Duodenal mucosa (tissue), 2 donors: ENCODE measurements at regions not wholly inside any gene's neighbourhood (a gene's known extent, or its start where the extent isn't known, plus 50 kb on each side); places are given as distances from the start of the nearest gene placed in this dataset.
"Not testable (repeated sequence)": the region's sequence is repeated elsewhere in the genome, so short reads cannot be mapped to it uniquely, and the experiment has no call there.

Experiments
- H3K27ac ChIP-seq: one replicate; pipeline ENCODE4 v1.7.0; 2013; ENCODE audit warnings: low read depth, low read length
- H3K27me3 ChIP-seq, 2 donors: one replicate each; pipeline ENCODE4 v1.7.0; 2013; ENCODE audit warnings: low read length in 2 of 2, control low read depth in 1 of 2; ENCODE audit not compliant: insufficient read depth in 2 of 2, control insufficient read depth in 1 of 2
- H3K36me3 ChIP-seq, 2 donors: one replicate each; pipeline ENCODE4 v1.7.0; 2013; ENCODE audit warnings: low read length in 2 of 2, control low read depth in 1 of 2; ENCODE audit not compliant: insufficient read depth in 2 of 2, control insufficient read depth in 1 of 2
- H3K4me1 ChIP-seq, 2 donors: one replicate each; pipeline ENCODE4 v1.7.0; 2013; ENCODE audit warnings: low read length in 2 of 2, control low read depth in 1 of 2; ENCODE audit not compliant: insufficient read depth in 2 of 2, control insufficient read depth in 1 of 2
- H3K4me3 ChIP-seq, 2 donors: one replicate each; pipeline ENCODE4 v1.7.0; 2013; ENCODE audit warnings: low read length in 2 of 2, low read depth in 1 of 2
- H3K9ac ChIP-seq, 2 donors: one replicate each; pipeline ENCODE4 v1.7.0; 2013; ENCODE audit warnings: low read length in 2 of 2, low read depth in 1 of 2
- H3K9me3 ChIP-seq, 2 donors: one replicate each; pipeline ENCODE4 v1.7.0; 2013; ENCODE audit warnings: low read length in 2 of 2, control low read depth in 1 of 2; ENCODE audit not compliant: control insufficient read depth in 1 of 2

DNA sequence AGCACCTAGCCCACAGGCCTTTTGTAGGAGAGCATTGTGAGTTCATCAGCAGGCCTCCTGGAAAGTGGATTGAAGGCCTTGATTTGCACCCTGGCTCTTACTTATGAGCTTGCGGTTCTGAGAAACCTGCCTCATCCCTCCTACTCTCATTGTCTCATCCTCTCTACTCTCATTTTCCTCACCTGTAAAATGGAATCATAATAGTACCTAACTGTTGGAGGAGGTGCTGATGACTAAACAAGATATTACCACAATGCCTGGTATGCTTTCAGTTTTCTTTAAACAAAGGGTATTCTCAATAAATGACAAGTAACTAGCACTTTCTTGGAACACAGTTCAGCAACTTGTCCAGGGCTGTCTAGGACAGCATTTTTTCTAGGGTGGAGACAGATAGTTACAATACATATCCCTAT, 243.1 kb upstream of the MAF start:
- Histone ChIP-seq H3K4me3 (no peak overlapping the region), H3K4me1 (peaks cover 5 to 12% of the 10 kb centered on the region in 2 donors), H3K9me3 (no peaks in the 10 kb centered on the region), H3K36me3 (no peaks in the 10 kb centered on the region), H3K27ac (no peak overlapping the region), H3K27me3 (peaks cover 0 to 3% of the 10 kb centered on the region in 2 donors), H3K9ac (no peak overlapping the region)

DNA sequence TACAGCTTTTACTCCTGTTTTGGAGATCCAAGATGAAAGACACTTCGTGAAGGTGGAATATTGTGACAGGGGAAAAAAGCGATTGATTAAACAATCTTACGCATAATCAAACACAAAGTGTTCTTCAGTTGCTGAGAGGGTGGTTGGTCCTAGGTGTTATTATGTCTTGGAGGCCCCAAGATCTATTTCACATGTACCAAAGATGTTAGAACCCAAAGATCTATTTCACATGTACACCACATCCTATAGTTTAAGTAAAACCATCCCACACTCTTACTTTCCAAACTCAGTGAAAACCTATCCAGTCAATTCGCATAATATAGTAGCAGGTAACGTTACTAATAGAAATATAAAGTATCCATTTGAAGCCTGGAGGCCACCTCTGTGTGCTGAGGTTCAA, 242.6 kb upstream of the MAF start:
- Histone ChIP-seq H3K27ac (no peak overlapping the region), H3K27me3 (peaks cover 0 to 3% of the 10 kb centered on the region in 2 donors), H3K36me3 (no peaks in the 10 kb centered on the region), H3K4me1 (peaks cover 5 to 12% of the 10 kb centered on the region in 2 donors), H3K9me3 (no peaks in the 10 kb centered on the region), H3K9ac (no peak overlapping the region), H3K4me3 (no peak overlapping the region)

DNA sequence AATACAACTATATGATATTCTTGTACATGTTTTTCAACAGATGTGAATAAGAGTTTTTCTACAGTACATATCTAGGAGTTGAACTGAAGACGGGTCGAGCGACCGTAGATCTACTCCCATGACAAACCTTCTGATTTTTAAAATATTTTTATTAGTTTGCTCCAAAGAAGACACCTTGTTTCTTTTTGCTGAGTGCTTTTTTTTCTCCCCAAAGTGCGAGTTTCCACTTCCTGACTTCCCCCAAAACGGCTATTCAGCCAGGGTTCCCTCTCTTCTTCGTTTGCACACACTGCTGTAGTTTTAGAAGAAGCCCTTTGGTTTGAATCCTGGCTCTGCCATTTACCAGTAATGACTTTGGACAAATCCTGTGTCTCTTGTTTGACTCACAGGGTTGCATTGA, 241.7 kb upstream of the MAF start:
- Histone ChIP-seq H3K4me3 (no peak overlapping the region), H3K9me3 (no peaks in the 10 kb centered on the region), H3K9ac (no peak overlapping the region), H3K27me3 (peaks cover 0 to 3% of the 10 kb centered on the region in 2 donors), H3K36me3 (no peaks in the 10 kb centered on the region), H3K27ac (no peak overlapping the region), H3K4me1 (peaks cover 0 to 4% of the 10 kb centered on the region in 2 donors)

DNA sequence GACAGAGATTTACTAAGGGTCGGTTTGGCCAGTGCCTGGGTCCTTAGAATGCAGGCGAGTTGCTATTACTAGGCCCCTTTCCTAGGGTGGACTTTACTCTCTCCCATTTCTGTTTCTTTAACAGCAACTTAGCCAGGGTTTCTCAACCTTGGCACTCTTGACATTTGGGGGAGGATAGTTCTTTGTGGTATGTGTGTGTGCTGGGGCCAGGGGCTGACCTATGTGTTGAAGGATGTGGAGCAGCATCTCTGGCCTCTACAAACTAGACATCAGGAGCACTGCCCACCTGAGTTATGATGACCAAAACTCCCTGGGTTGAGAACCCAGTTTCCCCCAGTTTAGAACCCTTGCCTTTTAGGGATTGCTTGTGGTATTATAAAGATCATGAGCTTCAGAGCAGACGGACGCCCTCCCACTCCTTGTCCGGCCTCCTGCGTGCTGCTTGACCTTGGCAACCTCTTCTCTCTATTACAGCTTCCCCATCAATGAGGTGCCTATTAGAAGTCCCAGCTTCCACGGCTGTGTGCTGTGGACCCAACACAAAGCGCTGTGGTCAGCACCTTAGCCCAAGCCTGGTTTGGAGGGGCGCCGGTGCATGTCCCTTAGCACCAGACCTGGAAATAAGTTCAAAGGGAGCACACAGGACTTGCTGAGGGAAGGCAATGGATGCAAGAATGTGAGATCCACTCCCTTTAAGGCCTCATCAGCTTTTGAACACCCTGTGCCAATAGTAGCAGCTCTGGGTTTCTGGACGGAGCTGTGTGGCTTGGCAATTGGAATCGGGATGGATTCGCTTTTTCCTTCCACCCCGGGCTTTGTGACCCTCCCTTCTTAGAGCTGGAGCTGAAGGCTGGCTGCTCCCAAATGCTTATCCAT, 239.2 kb upstream of the MAF start:
- Histone ChIP-seq H3K27me3 (peaks cover 0 to 3% of the 10 kb centered on the region in 2 donors), H3K4me1 (no peaks in the 10 kb centered on the region), H3K27ac (no peak overlapping the region), H3K9me3 (no peaks in the 10 kb centered on the region), H3K9ac (no peak overlapping the region), H3K36me3 (no peaks in the 10 kb centered on the region), H3K4me3 (no peak overlapping the region)

DNA sequence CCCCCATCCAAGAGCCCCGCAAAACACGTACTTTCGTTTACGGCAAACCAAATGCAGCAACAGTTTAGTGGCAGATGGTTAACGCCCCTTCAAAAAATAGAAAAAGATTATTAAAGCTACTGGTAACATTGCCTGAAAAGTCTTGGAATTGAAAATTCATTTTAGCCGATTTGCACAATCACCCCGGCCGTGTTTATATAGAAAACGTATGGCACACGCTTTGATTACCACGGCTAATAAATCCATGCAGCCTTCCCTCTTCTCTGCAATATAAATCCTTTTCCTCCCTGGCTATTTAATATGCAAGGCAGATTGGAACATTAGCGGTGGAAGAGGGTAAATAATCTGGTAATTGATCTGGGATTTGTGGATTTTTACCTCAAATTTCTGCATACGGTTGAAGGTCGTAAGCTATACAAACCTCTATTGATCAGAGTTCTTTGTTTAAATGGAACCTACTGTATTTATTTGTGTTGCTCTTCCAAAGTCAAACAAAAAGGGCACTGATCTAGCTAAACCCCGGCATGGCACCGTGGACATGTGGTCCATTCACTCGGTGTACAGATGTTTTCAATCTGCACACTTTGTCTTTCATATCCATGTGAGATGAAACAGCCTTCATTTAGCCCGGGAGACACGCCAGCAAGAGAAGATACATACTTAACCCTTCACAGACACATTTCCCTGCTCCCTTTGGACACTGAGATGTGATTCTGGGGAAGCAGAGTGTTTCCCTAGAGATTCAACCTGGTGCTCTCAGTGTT, 238.1 kb upstream of the MAF start:
- no peak overlapping the region for H3K9ac ChIP-seq
- no peaks in the 10 kb centered on the region for H3K27me3 ChIP-seq
- no peak overlapping the region for H3K4me3 ChIP-seq
- H3K36me3 ChIP-seq, result no peaks in the 10 kb centered on the region
- no peaks in the 10 kb centered on the region for H3K4me1 ChIP-seq
- no peaks in the 10 kb centered on the region for H3K9me3 ChIP-seq
- no peak overlapping the region for H3K27ac ChIP-seq

DNA sequence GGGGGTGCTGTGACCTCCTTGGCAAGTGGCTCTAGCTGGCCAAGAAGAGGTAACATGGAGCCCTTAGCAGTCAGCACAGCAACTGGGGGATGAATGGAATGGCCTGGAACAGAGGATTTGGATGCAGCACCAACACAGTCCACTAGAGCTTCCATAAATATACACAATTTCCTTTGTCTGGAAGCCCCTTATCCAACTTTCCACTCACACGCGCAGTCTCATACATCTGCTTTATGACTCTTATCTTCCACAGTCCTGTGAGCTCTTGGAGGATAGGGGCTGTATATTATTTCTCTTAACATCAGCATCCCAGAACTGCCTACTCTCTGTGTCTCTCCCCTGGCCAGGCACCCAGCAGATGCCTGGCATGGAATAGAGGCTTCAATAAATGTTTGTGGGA, 235.6 kb upstream of the MAF start:
- Histone ChIP-seq H3K36me3 (no peaks in the 10 kb centered on the region), H3K9me3 (no peaks in the 10 kb centered on the region), H3K27ac (no peak overlapping the region), H3K9ac (no peak overlapping the region), H3K4me1 (no peaks in the 10 kb centered on the region), H3K27me3 (no peaks in the 10 kb centered on the region), H3K4me3 (no peak overlapping the region)

DNA sequence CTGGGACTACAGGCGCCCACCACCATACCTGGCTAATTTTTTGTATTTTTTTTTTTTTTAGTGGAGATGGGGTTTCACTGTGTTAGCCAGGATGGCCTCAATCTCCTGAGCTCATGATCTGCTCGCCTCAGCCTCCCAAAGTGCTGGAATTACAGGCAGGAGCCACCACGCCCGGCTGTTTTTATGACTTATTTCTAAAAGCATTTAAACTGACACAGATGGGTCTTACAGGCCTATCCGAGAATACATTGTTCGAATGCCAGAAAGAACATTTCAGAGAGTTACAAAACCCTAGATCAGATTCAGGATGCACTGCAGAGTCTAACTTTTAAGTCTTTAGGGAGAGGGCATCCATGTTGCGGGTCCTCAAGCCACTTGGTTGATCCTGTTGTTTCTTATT, 234.7 kb upstream of the MAF start:
- Histone ChIP-seq H3K4me1 (no peaks in the 10 kb centered on the region), H3K4me3 (no peak overlapping the region), H3K27me3 (no peaks in the 10 kb centered on the region), H3K9me3 (no peaks in the 10 kb centered on the region), H3K36me3 (no peaks in the 10 kb centered on the region), H3K9ac (no peak overlapping the region), H3K27ac (no peak overlapping the region)

DNA sequence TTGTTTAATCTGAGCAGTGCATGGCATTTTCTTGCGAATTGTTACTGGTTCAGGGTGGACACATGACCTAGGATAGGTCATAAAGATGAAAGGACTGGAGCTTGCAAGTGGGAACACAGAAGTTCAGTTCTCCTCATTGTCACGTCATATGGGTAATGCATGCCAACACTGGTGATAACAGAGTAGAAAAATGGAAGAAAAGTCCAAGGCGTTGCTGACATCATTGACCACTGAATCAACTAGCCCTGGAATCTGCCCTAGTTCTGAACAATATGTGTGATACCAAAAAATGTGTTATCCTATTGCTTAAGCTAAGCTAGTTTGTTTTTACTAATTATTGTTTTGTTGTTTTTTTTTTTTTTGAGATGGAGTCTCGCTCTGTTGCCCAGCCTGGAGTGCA, 234.2 kb upstream of the MAF start:
- H3K9me3 ChIP-seq, result no peaks in the 10 kb centered on the region
- no peak overlapping the region for H3K9ac ChIP-seq
- H3K4me3 ChIP-seq, result no peak overlapping the region
- no peaks in the 10 kb centered on the region for H3K4me1 ChIP-seq
- H3K27ac ChIP-seq, result no peak overlapping the region
- H3K27me3 ChIP-seq, result no peaks in the 10 kb centered on the region
- no peaks in the 10 kb centered on the region for H3K36me3 ChIP-seq

DNA sequence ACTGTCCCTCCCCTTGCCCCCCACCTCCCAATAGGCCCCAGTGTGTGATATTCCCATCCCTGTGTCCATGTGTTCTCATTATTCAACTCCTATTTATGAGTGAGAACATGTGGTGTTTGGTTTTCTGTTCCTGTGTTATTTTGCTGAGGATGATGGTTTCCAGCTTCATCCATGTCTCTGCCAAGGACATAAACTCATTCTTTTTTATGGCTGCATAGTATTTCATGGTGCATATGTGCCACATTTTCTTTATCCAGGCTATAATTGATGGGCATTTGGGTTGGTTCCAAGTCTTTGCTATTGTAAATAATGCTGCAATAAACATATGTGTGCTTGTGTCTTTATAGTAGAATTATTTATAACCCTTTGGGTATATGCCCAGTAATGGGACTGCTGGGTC, 233.5 kb upstream of the MAF start:
- H3K4me3 ChIP-seq, H3K4me1 ChIP-seq, H3K36me3 ChIP-seq, H3K27ac ChIP-seq, H3K9me3 ChIP-seq, H3K9ac ChIP-seq, H3K27me3 ChIP-seq: not testable (repeated sequence)

DNA sequence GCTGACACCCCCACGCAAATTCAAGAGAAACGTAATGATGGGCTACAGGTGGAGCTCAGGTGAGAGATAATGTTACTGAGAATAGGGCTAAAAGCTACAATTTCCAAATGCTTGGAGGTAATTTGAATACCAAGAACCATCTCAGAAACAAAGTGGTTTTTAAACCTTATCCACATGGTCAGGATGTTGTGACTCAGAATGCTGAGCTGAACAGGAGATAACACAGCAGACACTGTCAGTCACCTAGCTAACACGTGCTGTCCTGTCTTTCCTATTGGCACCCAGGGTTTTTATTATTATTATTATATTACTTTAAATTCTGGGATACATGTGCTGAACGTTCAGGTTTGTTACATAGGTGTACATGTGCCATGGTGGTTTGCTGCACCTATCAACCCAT, 233.0 kb upstream of the MAF start:
- Histone ChIP-seq H3K4me1 (no peaks in the 10 kb centered on the region), H3K27ac (no peak overlapping the region), H3K27me3 (no peaks in the 10 kb centered on the region), H3K36me3 (no peaks in the 10 kb centered on the region), H3K4me3 (no peak overlapping the region), H3K9me3 (no peaks in the 10 kb centered on the region), H3K9ac (no peak overlapping the region)
